Endodermal cell (in vitro differentiated cells): ENCODE measurements at regions not wholly inside any gene's neighbourhood (a gene's known extent, or its start where the extent isn't known, plus 50 kb on each side); places are given as distances from the start of the nearest gene placed in this dataset.

Experiments used
- DNase-seq: peaks from one replicate; pipeline ENCODE4 v3.0.0-alpha.2; 2017
- H3K27ac ChIP-seq: 2 replicates; pipeline ENCODE4 v1.5.1; 2013; ENCODE audit warnings: mild to moderate bottlenecking, low read depth, low read length, moderate library complexity
- H3K27me3 ChIP-seq: 2 replicates; pipeline ENCODE4 v1.6.1; 2013; ENCODE audit warnings: mild to moderate bottlenecking, low read length, moderate library complexity; ENCODE audit not compliant: insufficient read depth, control insufficient read depth, poor library complexity, severe bottlenecking
- H3K36me3 ChIP-seq: 2 replicates; pipeline ENCODE4 v1.7.0; 2013; ENCODE audit warnings: mild to moderate bottlenecking, low read length, moderate library complexity; ENCODE audit not compliant: control insufficient read depth, insufficient read depth
- H3K4me1 ChIP-seq: one replicate; pipeline ENCODE4 v1.7.0; 2013; ENCODE audit warnings: low read length; ENCODE audit not compliant: control insufficient read depth, insufficient read depth
- H3K4me3 ChIP-seq: 2 replicates; pipeline ENCODE4 v1.5.1; 2013; ENCODE audit warnings: mild to moderate bottlenecking, low read length, moderate library complexity
- H3K9ac ChIP-seq: 2 replicates; pipeline ENCODE4 v1.6.1; 2013; ENCODE audit warnings: mild to moderate bottlenecking, low read length, moderate library complexity; ENCODE audit not compliant: poor library complexity, severe bottlenecking; ENCODE audit errors: extremely low read depth
- H3K9me3 ChIP-seq: 2 replicates; pipeline ENCODE4 v1.6.1; 2013; ENCODE audit warnings: mild to moderate bottlenecking, low read length, moderate library complexity; ENCODE audit not compliant: control insufficient read depth
- H3K27ac Mint-ChIP-seq: 2 replicates; pipeline ENCODE4 v1.8.0; 2020; ENCODE audit warnings: mixed read lengths
- H3K27me3 Mint-ChIP-seq: 2 replicates; pipeline ENCODE4 v1.8.0; 2021; ENCODE audit warnings: mild to moderate bottlenecking, mixed read lengths; ENCODE audit not compliant: insufficient read depth
- H3K36me3 Mint-ChIP-seq: 2 replicates; pipeline ENCODE4 v1.8.0; 2020; ENCODE audit warnings: low read depth, mixed read lengths
- H3K4me1 Mint-ChIP-seq: 2 replicates; pipeline ENCODE4 v1.8.0; 2020; ENCODE audit warnings: mixed read lengths
- H3K4me3 Mint-ChIP-seq: 2 replicates; pipeline ENCODE4 v1.8.0; 2020; ENCODE audit warnings: mild to moderate bottlenecking, moderate library complexity, mixed read lengths
- H3K9me3 Mint-ChIP-seq: 2 replicates; pipeline ENCODE4 v1.8.0; 2020; ENCODE audit warnings: mild to moderate bottlenecking, mixed read lengths
- WGBS, 2 experiments: methylation state at CpG; one replicate each; pipeline versions ENCODE4 v1.1.5 to v1.1.7; 2013; ENCODE audit warnings: missing lambda C conversion rate in 2 of 2, mixed read lengths in 1 of 2; ENCODE audit not compliant: insufficient coverage in 1 of 2, insufficient read length in 1 of 2; 5-methylcytosine and 5-hydroxymethylcytosine counted together
- TF ChIP-seq, protein P1 (sequence below): fragments of 200-600 bp; sonication (generic); conservative IDR thresholded peaks from 2 replicates; pipeline ENCODE4 v1.5.0; 2021; ENCODE audit warnings: antibody characterized with exemption, mild to moderate bottlenecking

DNA sequence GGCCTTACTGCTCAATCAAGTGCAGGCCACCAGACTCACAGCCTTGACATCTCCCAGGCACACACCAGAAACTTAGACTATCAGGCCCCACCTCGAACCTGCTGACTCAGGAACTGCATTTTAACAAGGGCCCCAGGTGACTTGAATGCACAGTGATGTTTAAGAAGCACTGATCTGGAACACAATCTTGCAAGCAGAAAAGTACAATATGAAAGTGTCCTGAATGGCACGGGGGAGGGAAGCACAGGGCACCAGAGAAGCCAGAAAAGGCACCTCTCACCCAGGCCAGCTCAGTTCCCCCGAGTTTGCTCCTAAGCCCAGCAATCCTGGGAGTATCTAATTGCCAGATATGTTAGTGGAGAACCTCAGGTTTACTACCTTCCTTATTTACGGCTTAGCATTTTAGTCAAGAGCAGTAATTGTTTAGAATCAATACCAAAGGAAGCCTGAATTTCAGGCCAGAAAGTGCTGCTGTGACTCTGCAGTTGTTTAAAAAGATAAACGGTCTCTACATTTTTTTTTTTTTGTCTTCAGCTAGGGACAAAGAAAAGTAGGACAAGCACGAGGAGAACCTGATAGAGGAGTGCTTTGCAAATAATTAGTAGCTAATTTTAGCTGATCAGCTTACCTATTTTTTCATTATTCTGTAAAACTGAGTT is 50.9 kb upstream of the CDC42BPA start:
- Mint-ChIP-seq H3K36me3 (no peaks in the 10 kb centered on the region), H3K27ac (peak overlapping the region; percentile 1), H3K27me3 (no peaks in the 10 kb centered on the region), H3K9me3 (no peaks in the 10 kb centered on the region), H3K4me3 (no peak overlapping the region), H3K4me1 (peaks cover 20% of the 10 kb centered on the region)
- no peaks in the 10 kb centered on the region for H3K9me3 ChIP-seq
- peaks cover 4% of the 10 kb centered on the region for H3K4me1 ChIP-seq
- WGBS, 2 experiments, result 73 to 84% methylated on average over 4 to 6 of the region's 6 CpGs
- no peak overlapping the region for H3K9ac ChIP-seq
- no peak for DNase-seq
- no peaks in the 10 kb centered on the region for H3K27me3 ChIP-seq
- H3K36me3 ChIP-seq, result no peaks in the 10 kb centered on the region
- TF ChIP-seq, protein P1, sequence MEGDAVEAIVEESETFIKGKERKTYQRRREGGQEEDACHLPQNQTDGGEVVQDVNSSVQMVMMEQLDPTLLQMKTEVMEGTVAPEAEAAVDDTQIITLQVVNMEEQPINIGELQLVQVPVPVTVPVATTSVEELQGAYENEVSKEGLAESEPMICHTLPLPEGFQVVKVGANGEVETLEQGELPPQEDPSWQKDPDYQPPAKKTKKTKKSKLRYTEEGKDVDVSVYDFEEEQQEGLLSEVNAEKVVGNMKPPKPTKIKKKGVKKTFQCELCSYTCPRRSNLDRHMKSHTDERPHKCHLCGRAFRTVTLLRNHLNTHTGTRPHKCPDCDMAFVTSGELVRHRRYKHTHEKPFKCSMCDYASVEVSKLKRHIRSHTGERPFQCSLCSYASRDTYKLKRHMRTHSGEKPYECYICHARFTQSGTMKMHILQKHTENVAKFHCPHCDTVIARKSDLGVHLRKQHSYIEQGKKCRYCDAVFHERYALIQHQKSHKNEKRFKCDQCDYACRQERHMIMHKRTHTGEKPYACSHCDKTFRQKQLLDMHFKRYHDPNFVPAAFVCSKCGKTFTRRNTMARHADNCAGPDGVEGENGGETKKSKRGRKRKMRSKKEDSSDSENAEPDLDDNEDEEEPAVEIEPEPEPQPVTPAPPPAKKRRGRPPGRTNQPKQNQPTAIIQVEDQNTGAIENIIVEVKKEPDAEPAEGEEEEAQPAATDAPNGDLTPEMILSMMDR, result no peak
- no peak overlapping the region for H3K27ac ChIP-seq
- H3K4me3 ChIP-seq, result no peak overlapping the region
